Amniotic stem cell (primary cell): ENCODE measurements at regions not wholly inside any gene's neighbourhood (a gene's known extent, or its start where the extent isn't known, plus 50 kb on each side); places are given as distances from the start of the nearest gene placed in this dataset.
A peak's percentile ranks its signal among the peaks of the same experiment; 100 is the strongest.
"Not testable (repeated sequence)": the region's sequence is repeated elsewhere in the genome, so short reads cannot be mapped to it uniquely, and the experiment has no call there.

ENCODE experiments used
- DNase-seq: peaks from one replicate; lab custom pipeline; 2025; lab: John Stamatoyannopoulos, UW

DNA sequence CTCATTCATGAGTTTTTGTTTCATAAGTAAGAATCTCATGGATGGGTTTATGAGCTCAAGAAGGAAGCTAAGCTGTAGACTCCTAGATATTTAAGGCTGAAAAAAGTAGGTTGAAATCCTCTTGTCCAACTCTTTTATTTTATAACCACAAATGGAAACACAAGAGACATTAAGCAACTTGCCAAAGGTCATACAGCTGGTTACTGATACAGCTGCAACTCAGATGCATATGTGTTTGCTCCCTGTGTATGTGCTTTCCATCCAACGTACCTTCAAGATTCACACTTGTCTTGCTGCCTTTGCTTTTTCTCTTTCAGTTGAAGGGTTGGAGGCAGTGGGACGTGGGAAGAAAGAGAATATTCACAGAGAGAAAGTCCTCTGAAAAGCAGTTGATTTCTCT is 153.5 kb upstream of the STMND1 start:
- no peak for DNase-seq

DNA sequence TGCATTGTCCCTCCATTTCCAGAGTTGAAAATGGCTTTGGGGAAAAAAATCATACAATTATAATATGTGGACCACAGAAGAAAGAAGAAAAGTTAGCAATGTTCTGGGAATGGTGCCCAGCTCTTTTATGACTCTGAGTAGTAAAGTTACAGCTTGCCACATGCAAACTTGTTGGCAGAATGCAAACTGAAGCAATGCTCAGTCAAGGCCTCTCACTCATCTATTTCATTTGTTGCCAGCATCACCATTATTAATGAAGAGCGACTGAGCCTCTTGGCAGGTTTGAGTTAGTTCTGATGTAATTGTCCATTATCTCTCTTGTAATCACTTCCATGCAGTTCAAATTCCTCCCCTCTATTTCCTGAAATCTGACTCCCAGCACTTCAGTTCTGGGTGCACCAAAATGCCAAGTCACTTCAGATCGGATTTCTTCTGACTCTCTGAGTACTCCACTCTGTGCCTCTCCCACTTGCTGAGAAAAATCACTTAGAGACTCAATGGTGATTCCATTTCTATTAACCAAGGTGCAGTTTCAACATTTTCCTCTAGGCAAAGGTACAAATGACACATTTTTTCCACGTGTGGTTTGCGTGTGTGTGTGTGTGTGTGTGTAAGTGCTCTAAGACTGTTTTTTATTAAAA is 154.4 kb upstream of the STMND1 start:
- peak; percentile 81 for DNase-seq

- no peak for DNase-seq
Observed at GRCh38 chr6:16944596-16944995, 157.3 kb upstream of the STMND1 start.

DNA sequence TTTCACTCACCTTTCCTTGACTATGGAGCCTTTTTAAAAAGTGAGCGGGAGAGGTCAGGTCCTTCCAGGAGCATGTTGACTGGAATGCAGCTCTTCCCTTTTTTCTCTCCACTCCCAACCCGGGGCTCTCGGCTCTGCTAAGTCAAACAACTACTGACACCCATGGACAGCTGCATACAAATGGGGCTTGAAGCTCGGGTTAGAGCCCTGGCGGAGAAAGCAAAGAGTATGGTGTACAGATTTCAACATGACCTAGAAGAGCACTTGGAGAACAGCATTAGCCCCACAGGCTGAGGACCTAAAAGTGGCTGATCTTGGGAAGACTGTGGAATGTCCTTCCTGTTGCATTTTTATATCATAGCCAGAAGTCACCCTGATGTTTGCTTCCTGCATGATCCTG is 162.0 kb upstream of the STMND1 start:
- DNase-seq, result no peak

GRCh38 chr6:16939351-16939750 is 162.5 kb upstream of the STMND1 start:
- no peak for DNase-seq

DNA sequence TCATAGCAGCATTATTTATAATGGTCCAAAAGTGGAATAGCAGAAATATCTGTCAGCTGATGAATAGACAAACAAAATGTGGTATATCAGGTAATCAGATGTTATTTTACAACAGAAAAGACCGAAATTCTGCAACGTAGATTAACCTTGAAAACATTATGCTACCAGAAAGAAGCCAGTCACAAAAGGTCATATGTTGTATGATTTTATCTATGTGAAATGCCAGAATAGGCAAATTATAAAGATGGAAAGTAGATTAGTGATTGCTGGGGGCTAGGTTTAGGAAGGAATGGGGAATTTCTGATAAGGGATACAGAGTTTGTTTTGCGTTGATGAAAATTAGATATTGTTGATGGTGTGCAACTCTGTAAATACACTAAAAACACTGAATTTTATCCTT is 165.0 kb upstream of the STMND1 start:
- no peak for DNase-seq

DNA sequence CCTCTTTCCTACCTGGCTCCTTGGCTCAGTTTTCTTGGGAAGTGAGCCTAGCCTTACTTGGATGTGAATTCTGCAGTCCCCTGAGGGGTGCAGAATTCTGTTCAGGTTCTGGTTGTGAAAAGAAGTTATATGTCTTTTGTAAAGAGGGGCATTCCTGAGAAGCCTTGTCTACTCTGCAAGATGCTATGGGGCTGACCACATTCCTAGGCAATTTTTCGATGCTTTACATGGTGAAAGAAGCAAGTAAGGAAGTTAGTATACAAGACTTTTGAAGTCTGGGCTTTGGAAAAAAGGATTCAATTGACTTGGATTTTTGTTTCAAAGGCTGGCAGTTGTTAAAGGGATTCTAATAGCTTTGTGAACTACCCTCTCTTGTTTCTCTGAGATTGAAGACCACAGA is 167.9 kb upstream of the STMND1 start:
- no peak for DNase-seq

DNA sequence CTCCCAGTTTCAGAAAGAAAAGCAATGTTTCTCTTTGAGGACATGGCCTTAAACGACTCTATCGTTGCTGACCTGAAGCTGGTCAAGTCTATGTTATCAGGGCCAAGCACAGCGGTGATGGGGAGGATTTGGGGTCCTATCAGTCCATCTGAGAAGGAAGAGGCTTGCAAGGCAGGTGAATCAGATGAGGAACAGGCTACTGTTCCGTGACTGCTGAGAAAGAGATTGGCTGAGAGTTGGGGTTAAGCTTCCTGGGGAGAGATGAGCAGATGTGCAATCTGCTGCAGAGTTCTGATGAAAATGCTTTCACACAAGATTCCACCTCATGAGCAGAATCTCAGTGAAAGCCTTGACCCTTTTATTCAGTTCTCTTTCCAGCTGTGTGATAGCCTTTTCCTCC is 168.3 kb upstream of the STMND1 start:
- DNase-seq, result no peak

DNA sequence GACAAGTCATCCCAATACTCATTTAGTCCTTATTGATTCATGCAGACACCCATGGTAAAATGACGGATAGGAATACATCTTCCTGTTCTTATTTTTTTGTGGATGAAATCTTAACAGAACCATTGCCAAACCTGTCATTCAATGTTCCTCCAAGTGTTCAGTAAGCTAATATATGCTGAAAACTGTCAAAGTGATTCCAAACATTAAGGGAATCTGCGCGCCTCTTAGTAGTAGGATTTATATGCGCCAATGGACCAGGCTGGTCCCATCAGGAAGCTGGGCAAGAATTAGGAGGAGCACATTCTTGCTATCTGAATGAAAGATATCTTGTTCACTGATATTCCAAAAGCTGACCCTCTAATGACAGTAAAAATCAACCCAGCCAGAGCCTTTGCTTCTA is 168.9 kb upstream of the STMND1 start:
- no peak for DNase-seq

GRCh38 chr6:16931079-16931478 is 169.8 kb upstream of the ATXN1 start:
- not testable (repeated sequence) for DNase-seq

DNA sequence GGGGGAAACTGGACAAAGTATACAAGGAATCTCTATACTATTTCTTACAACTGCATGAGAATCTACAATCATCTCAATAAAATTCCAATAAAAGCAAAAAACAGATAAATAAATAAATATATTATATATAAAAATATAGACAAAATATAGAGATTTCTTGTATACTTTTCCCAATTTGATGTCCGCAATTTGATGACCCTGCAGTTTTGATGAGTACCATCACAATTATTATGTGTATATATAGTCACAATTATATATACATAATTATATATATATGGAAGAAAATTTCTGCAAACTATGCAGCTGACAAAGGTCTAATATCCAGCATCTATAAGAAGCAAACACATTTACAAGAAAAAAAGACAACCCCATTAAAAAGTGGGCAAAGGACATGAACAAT is 169.2 kb upstream of the ATXN1 start:
- no peak for DNase-seq

- peak; percentile 87 for DNase-seq
Observed at GRCh38 chr6:16929809-16930208, 168.5 kb upstream of the ATXN1 start.

DNA sequence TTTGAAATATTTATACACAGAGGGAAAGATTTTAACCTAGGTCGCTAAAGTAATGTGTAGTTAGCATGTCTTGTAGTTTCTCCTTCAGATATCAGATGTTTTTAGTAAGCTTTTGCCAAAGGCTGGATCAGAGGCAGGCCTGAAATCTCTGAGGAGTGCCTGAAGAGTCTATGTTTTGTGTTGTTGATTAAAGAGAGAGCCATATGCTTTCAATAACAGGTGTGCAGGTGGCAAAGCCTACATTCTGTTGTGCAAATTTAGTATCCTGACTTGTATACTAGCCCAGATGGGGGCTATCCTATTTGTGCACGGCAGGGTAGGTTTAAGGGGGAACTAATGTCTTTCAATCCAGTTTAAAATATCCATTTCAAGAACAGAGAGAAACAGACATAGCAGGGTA is 167.1 kb upstream of the ATXN1 start:
- DNase-seq, result no peak

GRCh38 chr6:16927205-16927604 is 165.9 kb upstream of the ATXN1 start:
- DNase-seq, result no peak

DNA sequence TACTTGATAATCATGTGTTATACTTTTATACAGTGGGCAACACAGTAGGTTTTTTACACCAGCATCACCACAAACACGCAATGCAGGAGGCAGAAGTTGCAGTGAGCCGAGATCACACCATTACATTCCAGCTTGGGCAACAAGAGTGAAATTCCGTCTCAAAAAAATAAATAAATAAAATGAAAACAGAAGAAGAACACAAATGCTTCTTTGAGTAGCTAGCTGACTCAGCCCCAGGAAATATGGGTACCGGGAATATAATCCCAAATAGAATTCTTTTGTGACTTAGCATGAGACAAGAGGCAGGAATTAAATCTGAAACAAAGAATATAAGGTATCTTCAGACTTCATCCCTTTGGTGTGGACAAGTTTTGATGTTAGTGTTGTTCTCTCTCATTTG is 164.2 kb upstream of the ATXN1 start:
- DNase-seq, result no peak

- DNase-seq, result no peak
Observed at GRCh38 chr6:16922282-16922681, 161.0 kb upstream of the ATXN1 start.

GRCh38 chr6:16921399-16922110 is 160.3 kb upstream of the ATXN1 start:
- no peak for DNase-seq

DNA sequence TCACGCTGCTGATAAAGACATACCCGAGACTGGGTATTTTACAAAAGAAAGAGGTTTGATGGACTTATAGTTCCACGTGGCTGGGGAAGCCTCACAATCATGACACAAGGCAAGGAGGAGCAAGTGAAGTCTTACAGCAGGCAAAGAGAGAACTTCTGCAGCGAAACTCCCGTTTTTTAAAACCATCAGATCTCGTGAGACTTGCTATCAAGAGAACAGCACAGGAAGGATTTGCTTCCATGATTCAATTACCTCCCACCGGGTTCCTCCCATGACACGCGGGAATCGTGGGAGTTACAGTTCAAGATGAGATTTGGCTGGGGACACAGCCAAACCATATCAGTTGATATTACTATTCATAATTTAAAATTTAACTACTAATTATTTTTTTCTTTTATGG is 157.3 kb upstream of the ATXN1 start:
- DNase-seq, result no peak

GRCh38 chr6:16914184-16914583 is 152.9 kb upstream of the ATXN1 start:
- no peak for DNase-seq

GRCh38 chr6:16912756-16913155 is 151.5 kb upstream of the ATXN1 start:
- DNase-seq, result no peak

- no peak for DNase-seq
Observed at GRCh38 chr6:16911088-16911487, 149.8 kb upstream of the ATXN1 start.

GRCh38 chr6:16909658-16910360 is 148.5 kb upstream of the ATXN1 start:
- peak; percentile 66 for DNase-seq

GRCh38 chr6:16907991-16908390 is 146.7 kb upstream of the ATXN1 start:
- no peak for DNase-seq
